Osteoblast (primary cell): ENCODE measurements at regions not wholly inside any gene's neighbourhood (a gene's known extent, or its start where the extent isn't known, plus 50 kb on each side); places are given as distances from the start of the nearest gene placed in this dataset.

ENCODE experiments used
- DNase-seq: peaks from one replicate; pipeline ENCODE4 v3.0.0; 2011; ENCODE audit warnings: low spot score, mixed read lengths; ENCODE audit not compliant: insufficient read length; ENCODE audit errors: missing footprints
- H2AFZ ChIP-seq: 2 replicates; pipeline ENCODE4 v1.6.0; 2011; ENCODE audit warnings: mild to moderate bottlenecking, low read length
- H3K27ac ChIP-seq: 2 replicates; pipeline ENCODE4 v1.5.1; 2011; ENCODE audit warnings: mild to moderate bottlenecking, low read depth, low read length, moderate library complexity
- H3K27me3 ChIP-seq: 2 replicates; pipeline ENCODE4 v1.6.0; 2012; ENCODE audit warnings: mild to moderate bottlenecking, control low read depth, inconsistent platforms, low read length, moderate library complexity; ENCODE audit not compliant: insufficient read depth
- H3K36me3 ChIP-seq: 2 replicates; pipeline ENCODE4 v1.5.1; 2011; ENCODE audit warnings: mild to moderate bottlenecking, low read length, control low read depth, moderate library complexity; ENCODE audit not compliant: insufficient read depth
- H3K4me1 ChIP-seq: 2 replicates; pipeline ENCODE4 v1.5.1; 2011; ENCODE audit warnings: mild to moderate bottlenecking, low read length, control low read depth, moderate library complexity; ENCODE audit not compliant: insufficient read depth
- H3K4me2 ChIP-seq: 2 replicates; pipeline ENCODE4 v1.6.0; 2011; ENCODE audit warnings: mild to moderate bottlenecking, low read length; ENCODE audit not compliant: insufficient read depth
- H3K4me3 ChIP-seq: fragments of 200-600 bp; sonication (generic); 3 replicates; pipeline ENCODE4 v1.5.1; 2012; ENCODE audit warnings: mild to moderate bottlenecking, low read length, inconsistent platforms; ENCODE audit not compliant: insufficient read depth
- H3K79me2 ChIP-seq: 2 replicates; pipeline ENCODE4 v1.6.0; 2012; ENCODE audit warnings: mild to moderate bottlenecking, low read length, control low read depth, inconsistent platforms; ENCODE audit not compliant: insufficient read depth
- H3K9me3 ChIP-seq: 2 replicates; pipeline ENCODE4 v1.5.1; 2011; ENCODE audit warnings: low read depth, low read length, control low read depth
- H4K20me1 ChIP-seq: 2 replicates; pipeline ENCODE4 v1.6.0; 2012; ENCODE audit warnings: mild to moderate bottlenecking, low read length, control low read depth; ENCODE audit not compliant: insufficient read depth
- CTCF ChIP-seq: IDR thresholded peaks from 2 replicates; pipeline ENCODE4 v1.5.1; 2011; ENCODE audit warnings: mild to moderate bottlenecking, low read depth, low read length, moderate library complexity; ENCODE audit errors: extremely low read depth

- Histone ChIP-seq H3K4me2 (no peak overlapping the region), H2AFZ (no peak overlapping the region), H3K9me3 (no peaks in the 10 kb centered on the region), H3K79me2 (no peaks in the 10 kb centered on the region), H3K4me3 (no peak overlapping the region), H3K27me3 (no peaks in the 10 kb centered on the region), H3K27ac (no peak overlapping the region), H4K20me1 (no peaks in the 10 kb centered on the region), H3K4me1 (no peaks in the 10 kb centered on the region), H3K36me3 (no peaks in the 10 kb centered on the region)
- TF ChIP-seq CTCF, result no peak
- DNase-seq, result no peak
Observed at GRCh38 chr5:58279259-58279658, 180.6 kb downstream of the PLK2 start.

GRCh38 chr5:58276431-58276830, 183.5 kb downstream of the PLK2 start:
- H3K36me3 ChIP-seq, result no peaks in the 10 kb centered on the region
- H3K79me2 ChIP-seq, result no peaks in the 10 kb centered on the region
- DNase-seq, result no peak
- no peak overlapping the region for H3K4me3 ChIP-seq
- no peak overlapping the region for H3K27ac ChIP-seq
- no peaks in the 10 kb centered on the region for H3K9me3 ChIP-seq
- no peak for TF ChIP-seq CTCF
- no peak overlapping the region for H2AFZ ChIP-seq
- no peaks in the 10 kb centered on the region for H3K4me1 ChIP-seq
- H3K27me3 ChIP-seq, result no peaks in the 10 kb centered on the region
- H4K20me1 ChIP-seq, result no peaks in the 10 kb centered on the region
- H3K4me2 ChIP-seq, result no peak overlapping the region

GRCh38 chr5:58275516-58275915, 184.4 kb downstream of the PLK2 start:
- Histone ChIP-seq H3K27ac (no peak overlapping the region), H2AFZ (no peak overlapping the region), H4K20me1 (no peaks in the 10 kb centered on the region), H3K9me3 (no peaks in the 10 kb centered on the region), H3K79me2 (no peaks in the 10 kb centered on the region), H3K4me2 (no peak overlapping the region), H3K4me3 (no peak overlapping the region), H3K27me3 (no peaks in the 10 kb centered on the region), H3K4me1 (no peaks in the 10 kb centered on the region), H3K36me3 (no peaks in the 10 kb centered on the region)
- DNase-seq, result no peak
- no peak for TF ChIP-seq CTCF

- no peaks in the 10 kb centered on the region for H3K27me3 ChIP-seq
- no peak for TF ChIP-seq CTCF
- no peak overlapping the region for H2AFZ ChIP-seq
- H3K79me2 ChIP-seq, result no peaks in the 10 kb centered on the region
- H3K27ac ChIP-seq, result no peak overlapping the region
- no peak for DNase-seq
- no peak overlapping the region for H3K4me2 ChIP-seq
- H4K20me1 ChIP-seq, result no peaks in the 10 kb centered on the region
- H3K9me3 ChIP-seq, result no peaks in the 10 kb centered on the region
- H3K36me3 ChIP-seq, result no peaks in the 10 kb centered on the region
- no peaks in the 10 kb centered on the region for H3K4me1 ChIP-seq
- H3K4me3 ChIP-seq, result no peak overlapping the region
Observed at GRCh38 chr5:58274191-58274590, 185.7 kb downstream of the PLK2 start.
